Transverse colon (tissue), 4 donors: ENCODE measurements at regions not wholly inside any gene's neighbourhood (a gene's known extent, or its start where the extent isn't known, plus 50 kb on each side); places are given as distances from the start of the nearest gene placed in this dataset.

ENCODE experiments used
- DNase-seq: peaks from one replicate; pipeline ENCODE4 v3.0.0-alpha.2; 2019
- H3K27ac ChIP-seq, 4 donors: fragments of 200-600 bp; sonication (generic); 2 replicates each; pipeline ENCODE4 v1.5.1; 2016 to 2018; ENCODE audit warnings: inconsistent platforms in 4 of 4
- H3K27me3 ChIP-seq: fragments of 200-600 bp; sonication (generic); 2 replicates; pipeline ENCODE4 v1.5.1; 2017; ENCODE audit warnings: inconsistent platforms
- H3K36me3 ChIP-seq, 4 donors: fragments of 200-600 bp; sonication (generic); 2 replicates each; pipeline ENCODE4 v1.5.1; 2017 to 2019; ENCODE audit warnings: inconsistent platforms in 4 of 4
- H3K4me1 ChIP-seq, 4 donors: fragments of 200-600 bp; sonication (generic); 2 replicates each; pipeline ENCODE4 v1.5.1; 2017 to 2020; ENCODE audit warnings: inconsistent platforms in 4 of 4
- H3K4me3 ChIP-seq, 4 donors: fragments of 200-600 bp; sonication (generic); 1 replicate in 1 of 4; 2 replicates in 3 of 4; pipeline versions ENCODE4 v1.5.1 to v1.6.1; 2017 to 2019; ENCODE audit warnings: inconsistent platforms in 4 of 4
- H3K9me3 ChIP-seq, 2 donors: fragments of 200-600 bp; sonication (generic); 2 replicates each; pipeline ENCODE4 v1.5.1; 2017 to 2019; ENCODE audit warnings: inconsistent platforms in 2 of 2
- CTCF ChIP-seq, 5 experiments: fragments of 200-600 bp in 3 of 5; fragments of 450-650 bp in 2 of 5; sonication (generic) in 3 of 5; IDR thresholded peaks; 1 replicate in 2 of 5; 2 replicates in 3 of 5; pipeline ENCODE4 v1.5.1; 2016 to 2017; ENCODE audit warnings: antibody characterized with exemption in 5 of 5, inconsistent platforms in 3 of 5, mild to moderate bottlenecking in 2 of 5, moderate library complexity in 1 of 5
- EP300 ChIP-seq: sonication (generic); formaldehyde crosslinking; IDR thresholded peaks from one replicate; pipeline ENCODE4 v1.6.1; 2017; ENCODE audit warnings: antibody characterized with exemption, low read depth
- POLR2A ChIP-seq: fragments of 450-650 bp; IDR thresholded peaks from one replicate; pipeline ENCODE4 v1.6.1; 2016; ENCODE audit warnings: antibody characterized with exemption, mild to moderate bottlenecking, moderate library complexity
- POLR2AphosphoS5 ChIP-seq, 3 donors: sonication (generic); formaldehyde crosslinking; IDR thresholded peaks; one replicate each; pipeline ENCODE4 v1.6.1; 2016; ENCODE audit warnings: antibody characterized with exemption in 3 of 3
- WGBS, 2 donors: methylation state at CpG; one replicate each; pipeline ENCODE4 v1.1.5; 2018; ENCODE audit warnings: low coverage in 1 of 2; 5-methylcytosine and 5-hydroxymethylcytosine counted together
- in situ Hi-C, 4 donors: fragments of 200-750 bp; cut with MboI; loops; one replicate each; pipeline versions ENCODE4 v1.15.0 to v1.15.1; 2017; ENCODE audit warnings: low sequenced_read_pairs in 3 of 4, low pct_ligation_motif_present in 1 of 4, low pct_unique_long_range_greater_than_20kb in 1 of 4
- intact Hi-C: fragments of 100-400 bp; cut with DNase I; formaldehyde crosslinking; loops from one replicate; pipeline ENCODE4 v1.15.1; 2023; ENCODE audit warnings: low total_unique reads

- intact Hi-C loops = loop anchor here (5.0 kb wide), 1 partner anchor 428 kb away; no protein-coding TSS in a partner anchor
- DNase-seq = no peak
- H3K4me1 ChIP-seq = peaks cover 0 to 22% (median 0%) of the 10 kb centered on the region in 4 donors
- no peaks in the 10 kb centered on the region for H3K9me3 ChIP-seq
- H3K27me3 ChIP-seq = no peaks in the 10 kb centered on the region
- H3K4me3 ChIP-seq = no peak overlapping the region
- TF ChIP-seq CTCF (IDR thresholded peaks at IDR 0.05) = no peak
- 82 to 92% methylated on average over 5 of the region's 5 CpGs for WGBS, 2 donors
- in situ Hi-C loops = no loop called here
- H3K36me3 ChIP-seq = no peaks in the 10 kb centered on the region
- H3K27ac ChIP-seq = no peak overlapping the region
Observed at GRCh38 chr7:21354284-21354683, 73.6 kb upstream of the SP4 start.

- peaks cover 0 to 22% (median 0%) of the 10 kb centered on the region in 4 donors for H3K4me1 ChIP-seq
- DNase-seq = peak; percentile 33
- in situ Hi-C loops (no loop called here), intact Hi-C loops (no loop called here)
- no peak overlapping the region for H3K4me3 ChIP-seq
- WGBS, 2 donors = 29 to 34% methylated on average over 2 of the region's 2 CpGs
- H3K36me3 ChIP-seq = no peaks in the 10 kb centered on the region
- peak overlapping the region in 3 of 4 donors; percentile 19 to 44 (median 25) for H3K27ac ChIP-seq
- H3K9me3 ChIP-seq = no peaks in the 10 kb centered on the region
- TF ChIP-seq EP300 = no peak
- TF ChIP-seq POLR2A = no peak
- no peak for TF ChIP-seq POLR2AphosphoS5 (IDR thresholded peaks at IDR 0.05)
- no peak for TF ChIP-seq CTCF (IDR thresholded peaks at IDR 0.05)
- H3K27me3 ChIP-seq = no peaks in the 10 kb centered on the region
Observed at GRCh38 chr7:21355406-21355874, 72.4 kb upstream of the SP4 start.

GRCh38 chr7:21356616-21357015, 71.3 kb upstream of the SP4 start:
- TF ChIP-seq POLR2AphosphoS5 (IDR thresholded peaks at IDR 0.05) (no peak), EP300 (no peak), POLR2A (no peak), CTCF (IDR thresholded peaks at IDR 0.05) (no peak)
- no peaks in the 10 kb centered on the region for H3K36me3 ChIP-seq
- intact Hi-C loops = no loop called here
- H3K4me1 ChIP-seq = peaks cover 0 to 22% (median 0%) of the 10 kb centered on the region in 4 donors
- in situ Hi-C loops = no loop called here
- H3K9me3 ChIP-seq = no peaks in the 10 kb centered on the region
- H3K27me3 ChIP-seq = no peaks in the 10 kb centered on the region
- H3K4me3 ChIP-seq = no peak overlapping the region
- no peak overlapping the region for H3K27ac ChIP-seq
- no peak for DNase-seq

- Histone ChIP-seq H3K4me3 (no peak overlapping the region), H3K27me3 (no peaks in the 10 kb centered on the region), H3K9me3 (no peaks in the 10 kb centered on the region), H3K36me3 (no peaks in the 10 kb centered on the region), H3K4me1 (peaks cover 0 to 22% (median 0%) of the 10 kb centered on the region in 4 donors), H3K27ac (no peak overlapping the region)
- 78 to 89% methylated on average over 3 of the region's 3 CpGs for WGBS, 2 donors
- intact Hi-C loops = no loop called here
- TF ChIP-seq POLR2AphosphoS5 (IDR thresholded peaks at IDR 0.05) (no peak), EP300 (no peak), CTCF (IDR thresholded peaks at IDR 0.05) (no peak), POLR2A (no peak)
- in situ Hi-C loops = no loop called here
- no peak for DNase-seq
Observed at GRCh38 chr7:21357151-21358097, 70.5 kb upstream of the SP4 start.
